Mesothelial cell of epicardium (in vitro differentiated cells): ENCODE measurements at regions not wholly inside any gene's neighbourhood (a gene's known extent, or its start where the extent isn't known, plus 50 kb on each side); places are given as distances from the start of the nearest gene placed in this dataset.
A peak's percentile ranks its signal among the peaks of the same experiment; 100 is the strongest.

ENCODE experiments used
- DNase-seq, 2 experiments: peaks; one replicate each; pipeline ENCODE4 v3.0.0; 2021; ENCODE audit warnings: low spot score in 2 of 2; ENCODE audit not compliant: unreplicated experiment in 2 of 2
- H3K27ac Mint-ChIP-seq: 2 replicates; pipeline ENCODE4 v1.8.0; 2021; ENCODE audit warnings: mixed read lengths
- H3K27me3 Mint-ChIP-seq: 2 replicates; pipeline ENCODE4 v1.8.0; 2021; ENCODE audit warnings: low read depth, mixed read lengths
- H3K36me3 Mint-ChIP-seq: 2 replicates; pipeline ENCODE4 v1.8.0; 2021; ENCODE audit warnings: mixed read lengths
- H3K4me1 Mint-ChIP-seq: 2 replicates; pipeline ENCODE4 v1.8.0; 2021; ENCODE audit warnings: mixed read lengths
- H3K4me3 Mint-ChIP-seq: 2 replicates; pipeline ENCODE4 v1.8.0; 2021; ENCODE audit warnings: mild to moderate bottlenecking, moderate library complexity, mixed read lengths
- H3K9me3 Mint-ChIP-seq: 2 replicates; pipeline ENCODE4 v1.8.0; 2021; ENCODE audit warnings: mixed read lengths
- TF ChIP-seq, protein P1 (sequence below): fragments of 200-600 bp; sonication (generic); IDR thresholded peaks from one replicate; pipeline ENCODE4 v1.5.0; 2021; ENCODE audit warnings: antibody characterized with exemption; ENCODE audit not compliant: unreplicated experiment

DNA sequence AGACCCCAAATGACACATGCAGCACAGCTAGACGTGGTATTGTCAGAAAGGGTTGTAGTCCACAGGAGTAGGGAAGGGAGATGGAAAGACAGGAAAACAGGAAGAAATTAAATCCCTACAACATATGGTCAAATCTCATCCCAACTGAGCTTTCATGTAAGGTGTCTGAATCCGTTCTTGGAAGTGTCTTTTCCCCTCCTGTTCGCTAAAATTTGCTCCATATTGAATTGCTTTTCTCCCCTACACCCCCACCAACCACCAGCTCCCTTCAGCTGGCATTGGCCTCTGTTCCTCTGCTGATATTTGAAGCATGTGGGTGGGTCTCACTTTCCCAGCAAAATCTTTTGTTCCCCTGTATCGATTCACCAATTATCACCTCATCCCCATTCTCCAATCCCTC, 376.2 kb upstream of the WWC1 start:
- Mint-ChIP-seq H3K4me3 (no peak overlapping the region), H3K9me3 (peaks cover 11% of the 10 kb centered on the region), H3K27ac (peak overlapping the region; percentile 53), H3K36me3 (peaks cover 6% of the 10 kb centered on the region), H3K4me1 (peaks cover 61% of the 10 kb centered on the region), H3K27me3 (no peaks in the 10 kb centered on the region)
- TF ChIP-seq, protein P1, sequence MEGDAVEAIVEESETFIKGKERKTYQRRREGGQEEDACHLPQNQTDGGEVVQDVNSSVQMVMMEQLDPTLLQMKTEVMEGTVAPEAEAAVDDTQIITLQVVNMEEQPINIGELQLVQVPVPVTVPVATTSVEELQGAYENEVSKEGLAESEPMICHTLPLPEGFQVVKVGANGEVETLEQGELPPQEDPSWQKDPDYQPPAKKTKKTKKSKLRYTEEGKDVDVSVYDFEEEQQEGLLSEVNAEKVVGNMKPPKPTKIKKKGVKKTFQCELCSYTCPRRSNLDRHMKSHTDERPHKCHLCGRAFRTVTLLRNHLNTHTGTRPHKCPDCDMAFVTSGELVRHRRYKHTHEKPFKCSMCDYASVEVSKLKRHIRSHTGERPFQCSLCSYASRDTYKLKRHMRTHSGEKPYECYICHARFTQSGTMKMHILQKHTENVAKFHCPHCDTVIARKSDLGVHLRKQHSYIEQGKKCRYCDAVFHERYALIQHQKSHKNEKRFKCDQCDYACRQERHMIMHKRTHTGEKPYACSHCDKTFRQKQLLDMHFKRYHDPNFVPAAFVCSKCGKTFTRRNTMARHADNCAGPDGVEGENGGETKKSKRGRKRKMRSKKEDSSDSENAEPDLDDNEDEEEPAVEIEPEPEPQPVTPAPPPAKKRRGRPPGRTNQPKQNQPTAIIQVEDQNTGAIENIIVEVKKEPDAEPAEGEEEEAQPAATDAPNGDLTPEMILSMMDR = no peak
- DNase-seq = no peak

DNA sequence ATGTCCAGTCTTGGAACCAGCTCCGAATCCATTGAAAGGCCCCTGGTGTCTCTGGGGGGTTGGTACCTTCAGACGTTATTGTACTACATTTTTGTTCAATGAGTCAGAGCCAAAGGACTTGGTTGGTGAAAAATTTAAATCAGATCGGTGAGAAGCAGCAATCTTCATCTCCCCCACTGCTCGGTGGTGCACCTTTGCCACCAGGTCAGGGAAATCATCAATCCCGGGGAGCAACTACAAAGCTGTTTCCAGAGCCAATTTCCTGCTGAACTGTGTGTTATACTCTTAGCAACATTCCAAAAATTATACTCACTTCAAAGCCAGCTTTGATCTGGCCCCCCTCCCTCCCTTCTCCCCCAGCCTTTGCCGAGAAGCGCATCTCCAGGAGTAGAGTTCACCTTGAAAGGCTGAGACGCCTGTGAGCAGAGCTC, 375.2 kb upstream of the WWC1 start:
- TF ChIP-seq, protein P1 = no peak
- Mint-ChIP-seq H3K4me3 (no peak overlapping the region), H3K9me3 (peaks cover 11% of the 10 kb centered on the region), H3K27ac (peak overlapping the region; percentile 67), H3K4me1 (peaks cover 68% of the 10 kb centered on the region), H3K27me3 (no peaks in the 10 kb centered on the region), H3K36me3 (peaks cover 6% of the 10 kb centered on the region)
- no peak for DNase-seq

DNA sequence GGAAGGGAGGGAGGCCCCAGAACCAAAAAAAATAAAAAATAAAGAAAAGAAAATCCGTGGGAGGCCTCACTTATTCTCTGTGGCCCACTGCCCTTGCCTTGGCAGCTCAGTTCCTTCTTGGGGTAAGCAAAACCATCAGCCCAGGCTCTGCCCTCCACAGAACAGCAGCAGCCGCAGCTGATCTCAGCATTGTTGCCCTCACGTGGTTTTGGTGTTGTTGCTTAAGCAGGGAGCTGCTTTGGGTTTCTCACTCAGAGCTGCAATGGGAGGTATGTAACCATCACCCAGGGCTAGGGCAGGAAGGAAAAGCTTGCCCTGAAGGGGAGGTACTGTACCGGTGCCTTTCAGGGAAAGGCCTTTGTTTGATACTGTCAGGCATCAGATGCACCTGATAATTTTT, 374.7 kb upstream of the WWC1 start:
- H3K4me1 Mint-ChIP-seq = peaks cover 68% of the 10 kb centered on the region
- TF ChIP-seq, protein P1 = no peak
- H3K36me3 Mint-ChIP-seq = peaks cover 6% of the 10 kb centered on the region
- peaks cover 11% of the 10 kb centered on the region for H3K9me3 Mint-ChIP-seq
- peak overlapping the region; percentile 56 for H3K27ac Mint-ChIP-seq
- no peak for DNase-seq
- H3K27me3 Mint-ChIP-seq = no peaks in the 10 kb centered on the region
- H3K4me3 Mint-ChIP-seq = no peak overlapping the region

DNA sequence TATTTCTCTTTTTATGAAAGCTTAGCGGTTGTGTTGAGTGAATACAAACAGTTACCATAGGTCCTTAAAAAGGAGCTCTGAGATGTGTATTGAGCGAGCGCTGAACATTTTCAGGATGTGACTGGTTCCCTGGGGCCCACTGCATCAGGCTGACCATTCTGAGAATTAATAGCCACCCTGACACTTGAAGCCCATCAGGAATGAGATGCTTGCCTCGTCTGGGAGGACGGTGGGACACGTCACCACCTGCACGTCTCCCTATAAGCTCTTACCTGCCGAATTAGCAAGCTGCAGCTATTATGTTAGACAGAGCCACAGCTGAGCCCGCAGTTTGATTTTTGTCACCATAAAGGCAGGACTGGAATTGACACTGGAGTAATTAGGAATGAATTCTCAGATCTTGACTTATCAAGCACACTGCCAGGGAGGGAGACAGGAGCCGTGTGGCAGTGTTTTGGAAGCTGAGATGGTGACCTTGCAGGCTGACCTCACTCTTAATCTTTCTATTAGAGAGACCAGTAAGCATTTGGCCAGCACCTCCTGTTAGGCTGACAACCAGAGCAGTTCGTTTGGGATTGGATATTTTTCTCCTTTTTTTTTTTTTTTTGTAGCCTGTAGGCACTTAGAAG, 373.1 kb upstream of the WWC1 start:
- peak overlapping the region; percentile 90 for H3K27ac Mint-ChIP-seq
- peaks cover 6% of the 10 kb centered on the region for H3K36me3 Mint-ChIP-seq
- H3K4me1 Mint-ChIP-seq = peaks cover 57% of the 10 kb centered on the region
- no peaks in the 10 kb centered on the region for H3K27me3 Mint-ChIP-seq
- H3K4me3 Mint-ChIP-seq = no peak overlapping the region
- no peak for DNase-seq
- H3K9me3 Mint-ChIP-seq = peaks cover 11% of the 10 kb centered on the region
- TF ChIP-seq, protein P1 = no peak

DNA sequence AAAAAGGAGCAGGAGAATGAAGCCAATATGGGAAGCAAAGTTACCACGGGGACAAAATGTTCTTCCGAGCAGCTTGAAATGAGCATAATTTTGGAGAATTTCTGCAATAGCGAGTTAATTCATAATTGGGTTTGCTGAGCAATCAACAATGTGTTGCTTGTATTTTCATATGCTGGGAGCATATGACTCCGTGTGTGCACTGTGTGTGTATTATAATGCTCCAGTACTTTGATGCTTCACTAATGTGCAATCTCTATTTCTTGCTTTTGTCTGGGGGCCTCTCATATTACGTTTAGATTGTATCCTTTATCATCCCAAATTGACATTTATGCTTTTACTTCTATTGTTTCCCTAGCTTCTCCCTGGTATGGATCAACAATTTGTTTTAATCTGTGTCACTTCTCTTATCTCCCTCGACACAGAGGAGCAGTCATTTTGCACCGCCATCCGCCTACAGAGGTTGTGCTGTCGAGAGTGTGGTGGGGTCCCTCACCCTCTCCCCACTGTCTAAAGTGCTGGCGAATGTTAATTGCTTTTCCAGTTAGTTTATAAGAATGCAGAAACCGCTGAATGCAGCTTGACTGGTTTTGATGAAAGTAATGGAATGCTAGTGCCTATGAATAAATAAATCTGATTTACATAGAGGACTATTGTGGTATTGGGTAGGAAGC, 372.5 kb upstream of the WWC1 start:
- no peak for DNase-seq
- Mint-ChIP-seq H3K36me3 (peaks cover 6% of the 10 kb centered on the region), H3K9me3 (peaks cover 12% of the 10 kb centered on the region), H3K4me3 (no peak overlapping the region), H3K27me3 (no peaks in the 10 kb centered on the region), H3K27ac (peak overlapping the region; percentile 90), H3K4me1 (peaks cover 53% of the 10 kb centered on the region)
- TF ChIP-seq, protein P1 = no peak
